Loucy (cell line): ENCODE measurements at regions not wholly inside any gene's neighbourhood (a gene's known extent, or its start where the extent isn't known, plus 50 kb on each side); places are given as distances from the start of the nearest gene placed in this dataset.
A peak's percentile ranks its signal among the peaks of the same experiment; 100 is the strongest.

Source experiments
- H2AFZ ChIP-seq: fragments of 200-600 bp; sonication (generic); 2 replicates; pipeline ENCODE4 v1.6.0; 2016; ENCODE audit warnings: antibody characterized with exemption, mild to moderate bottlenecking, low read length, moderate library complexity
- H3F3A ChIP-seq: fragments of 200-600 bp; 2 replicates; pipeline ENCODE4 v1.6.0; 2016; ENCODE audit warnings: antibody characterized with exemption, low read depth, mild to moderate bottlenecking
- H3K27me3 ChIP-seq: fragments of 200-600 bp; sonication (generic); 2 replicates; pipeline ENCODE4 v1.6.1; 2014; ENCODE audit warnings: low read length, mild to moderate bottlenecking; ENCODE audit not compliant: insufficient read depth, poor library complexity, severe bottlenecking
- H3K36me3 ChIP-seq: fragments of 200-600 bp; sonication (generic); 2 replicates; pipeline ENCODE4 v1.6.1; 2016; ENCODE audit warnings: low read length; ENCODE audit not compliant: insufficient read depth
- H3K4me1 ChIP-seq: fragments of 200-600 bp; sonication (generic); 2 replicates; pipeline ENCODE4 v1.5.1; 2014; ENCODE audit warnings: low read length, mild to moderate bottlenecking; ENCODE audit not compliant: insufficient read depth, poor library complexity, severe bottlenecking
- H3K4me2 ChIP-seq: fragments of 200-600 bp; sonication (generic); 2 replicates; pipeline ENCODE4 v1.6.0; 2014; ENCODE audit warnings: antibody characterized with exemption, low read length, low read depth, mild to moderate bottlenecking; ENCODE audit not compliant: poor library complexity, severe bottlenecking
- H3K4me3 ChIP-seq: fragments of 200-600 bp; sonication (generic); 2 replicates; pipeline ENCODE4 v1.5.1; 2014; ENCODE audit warnings: low read length, mild to moderate bottlenecking, mixed read lengths; ENCODE audit not compliant: poor library complexity, severe bottlenecking
- H3K79me2 ChIP-seq: fragments of 200-600 bp; sonication (generic); 2 replicates; pipeline ENCODE4 v1.6.1; 2014; ENCODE audit warnings: low read length; ENCODE audit not compliant: insufficient read depth
- H3K9ac ChIP-seq: fragments of 200-600 bp; sonication (generic); 2 replicates; pipeline ENCODE4 v1.6.0; 2014; ENCODE audit warnings: mild to moderate bottlenecking, low read depth, low read length, moderate library complexity; ENCODE audit not compliant: poor library complexity, severe bottlenecking
- H3K9me2 ChIP-seq: fragments of 200-600 bp; sonication (generic); replicated peaks from 2 replicates; pipeline ENCODE4 v1.6.1; 2016; ENCODE audit warnings: low read depth, low read length, mixed read lengths
- H3K9me3 ChIP-seq: fragments of 200-600 bp; sonication (generic); 2 replicates; pipeline ENCODE4 v1.6.1; 2014; ENCODE audit warnings: mild to moderate bottlenecking, antibody characterized with exemption, low read length, low read depth; ENCODE audit not compliant: insufficient read depth
- H4K20me1 ChIP-seq: fragments of 200-600 bp; sonication (generic); 2 replicates; pipeline ENCODE4 v1.6.0; 2014; ENCODE audit warnings: antibody characterized with exemption, low read length, mild to moderate bottlenecking; ENCODE audit not compliant: insufficient read depth, poor library complexity, severe bottlenecking
- CTCF ChIP-seq: fragments of 200-600 bp; sonication (generic); conservative IDR thresholded peaks from 2 replicates; pipeline ENCODE4 v1.5.1; 2014; ENCODE audit warnings: mild to moderate bottlenecking, antibody characterized with exemption, low read length
- EZH2phosphoT487 ChIP-seq: fragments of 200-600 bp; IDR thresholded peaks from 2 replicates; pipeline ENCODE4 v1.6.1; 2018; ENCODE audit warnings: antibody characterized with exemption, mild to moderate bottlenecking, moderate library complexity, borderline replicate concordance

DNA sequence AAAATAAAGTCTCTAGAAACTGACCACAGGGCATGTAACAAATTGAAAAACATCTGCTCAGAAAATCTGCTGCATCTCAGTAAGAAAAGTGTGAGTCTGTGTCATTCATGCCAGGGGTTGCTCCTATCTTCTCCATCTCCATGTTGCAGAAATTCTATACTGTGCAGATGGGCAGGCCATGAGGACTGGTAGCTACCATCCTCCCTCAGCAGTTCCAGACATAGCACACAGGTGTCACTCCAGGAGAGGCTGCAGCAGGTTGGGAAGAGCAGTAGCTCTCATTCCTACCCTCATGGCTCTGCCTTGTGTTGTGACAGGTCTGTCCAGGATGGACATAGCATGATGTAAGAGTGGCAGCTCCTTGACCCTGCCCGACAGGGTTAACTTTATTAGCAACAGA is 173.4 kb downstream of the NDUFS4 start:
- Histone ChIP-seq H2AFZ (no peak overlapping the region), H3K9me3 (no peaks in the 10 kb centered on the region), H3K4me2 (no peak overlapping the region), H3K27me3 (no peaks in the 10 kb centered on the region), H3K9me2 (no peaks in the 10 kb centered on the region), H3K4me1 (peaks cover 51% of the 10 kb centered on the region), H4K20me1 (no peaks in the 10 kb centered on the region), H3K4me3 (no peak overlapping the region), H3F3A (peaks cover 3% of the 10 kb centered on the region; the same call in 1 of the 2 replicates), H3K9ac (no peak overlapping the region), H3K36me3 (no peaks in the 10 kb centered on the region), H3K79me2 (no peaks in the 10 kb centered on the region)
- TF ChIP-seq EZH2phosphoT487 (no peak), CTCF (peak; percentile 56)

- no peaks in the 10 kb centered on the region for H3F3A ChIP-seq
- H3K27me3 ChIP-seq, result no peaks in the 10 kb centered on the region
- H3K4me1 ChIP-seq, result peaks cover 23% of the 10 kb centered on the region
- no peak overlapping the region for H3K4me2 ChIP-seq
- no peak for TF ChIP-seq CTCF
- TF ChIP-seq EZH2phosphoT487, result no peak
- H3K79me2 ChIP-seq, result no peaks in the 10 kb centered on the region
- H3K9ac ChIP-seq, result no peak overlapping the region
- H4K20me1 ChIP-seq, result no peaks in the 10 kb centered on the region
- no peak overlapping the region for H2AFZ ChIP-seq
- no peak overlapping the region for H3K4me3 ChIP-seq
- H3K9me3 ChIP-seq, result no peaks in the 10 kb centered on the region
- no peaks in the 10 kb centered on the region for H3K9me2 ChIP-seq
- H3K36me3 ChIP-seq, result no peaks in the 10 kb centered on the region
These were observed 177.7 kb downstream of the NDUFS4 start for GRCh38 chr5:53738105-53738504.

DNA sequence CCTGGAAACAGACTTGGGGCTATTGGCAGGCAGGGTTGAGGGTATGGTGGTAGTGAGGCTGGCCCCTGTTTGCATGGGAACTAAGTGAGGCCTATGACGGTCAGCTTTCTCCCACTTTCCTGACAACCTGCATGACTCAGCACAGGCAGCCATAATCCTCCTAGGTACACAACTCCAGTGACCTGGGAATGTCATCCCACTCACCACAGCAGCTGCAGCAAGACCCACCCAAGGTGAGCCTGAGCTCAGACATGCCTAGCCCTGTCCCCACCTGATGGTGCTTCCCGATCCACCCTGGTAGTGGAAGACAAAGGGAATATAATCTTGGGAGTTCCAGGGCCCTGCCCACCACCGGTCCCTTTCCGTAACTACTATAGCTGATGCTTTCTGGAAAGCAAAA is 178.7 kb downstream of the NDUFS4 start:
- Histone ChIP-seq H3K9ac (no peak overlapping the region), H3F3A (no peaks in the 10 kb centered on the region), H3K79me2 (no peaks in the 10 kb centered on the region), H3K4me2 (no peak overlapping the region), H3K27me3 (no peaks in the 10 kb centered on the region), H4K20me1 (no peaks in the 10 kb centered on the region), H3K9me2 (no peaks in the 10 kb centered on the region), H3K9me3 (no peaks in the 10 kb centered on the region), H3K4me1 (peaks cover 14% of the 10 kb centered on the region), H3K36me3 (no peaks in the 10 kb centered on the region), H3K4me3 (no peak overlapping the region), H2AFZ (no peak overlapping the region)
- TF ChIP-seq CTCF (no peak), EZH2phosphoT487 (no peak)
